A549 (cell line): ENCODE measurements at regions not wholly inside any gene's neighbourhood (a gene's known extent, or its start where the extent isn't known, plus 50 kb on each side); places are given as distances from the start of the nearest gene placed in this dataset.

Source experiments
- RAD21 ChIP-seq, 2 experiments: fragments of >200 bp in 1 of 2; sonication (Bioruptor Twin) in 1 of 2; formaldehyde crosslinking in 1 of 2; IDR thresholded peaks in 1 of 2; conservative IDR thresholded peaks in 1 of 2; 2 replicates in 1 of 2; 3 replicates in 1 of 2; pipeline ENCODE4 v1.6.1; 2012 to 2018; ENCODE audit warnings: inconsistent platforms in 1 of 2
- RCOR1 ChIP-seq: fragments of 150-350 bp; IDR thresholded peaks from 2 replicates; pipeline ENCODE4 v1.6.1; 2014; ENCODE audit warnings: antibody characterized with exemption, low read length, low read depth
- TF ChIP-seq, protein P1 (sequence below): fragments of >200 bp; sonication (Bioruptor Twin); formaldehyde crosslinking; IDR thresholded peaks from 3 replicates; pipeline ENCODE4 v1.5.1; 2016
- TF ChIP-seq, protein P2 (sequence below): fragments of 200-600 bp; sonication (generic); IDR thresholded peaks from 2 replicates; pipeline ENCODE4 v1.6.1; 2016; ENCODE audit warnings: antibody characterized with exemption, mild to moderate bottlenecking, moderate library complexity

DNA sequence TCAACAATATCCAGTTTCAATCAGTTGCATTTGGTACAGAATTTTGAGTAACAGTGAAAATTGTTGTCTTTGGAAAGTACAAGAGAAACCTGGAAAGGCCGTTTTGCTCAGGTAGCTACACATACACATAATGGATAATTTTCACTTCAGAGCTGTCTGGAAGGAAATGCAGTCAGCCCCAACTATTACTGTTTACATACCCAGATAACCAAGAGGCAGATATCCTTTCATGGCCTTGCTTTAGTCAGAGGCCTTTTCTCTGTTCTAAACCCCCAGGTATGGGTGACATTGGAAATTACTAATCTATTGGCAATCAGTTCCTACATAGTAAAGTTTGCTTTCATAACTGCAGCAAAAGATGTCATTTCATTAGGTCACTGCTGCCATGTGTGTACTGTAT lies 244.9 kb upstream of the EMCN start:
- TF ChIP-seq RCOR1, result no peak
- TF ChIP-seq, protein P1, sequence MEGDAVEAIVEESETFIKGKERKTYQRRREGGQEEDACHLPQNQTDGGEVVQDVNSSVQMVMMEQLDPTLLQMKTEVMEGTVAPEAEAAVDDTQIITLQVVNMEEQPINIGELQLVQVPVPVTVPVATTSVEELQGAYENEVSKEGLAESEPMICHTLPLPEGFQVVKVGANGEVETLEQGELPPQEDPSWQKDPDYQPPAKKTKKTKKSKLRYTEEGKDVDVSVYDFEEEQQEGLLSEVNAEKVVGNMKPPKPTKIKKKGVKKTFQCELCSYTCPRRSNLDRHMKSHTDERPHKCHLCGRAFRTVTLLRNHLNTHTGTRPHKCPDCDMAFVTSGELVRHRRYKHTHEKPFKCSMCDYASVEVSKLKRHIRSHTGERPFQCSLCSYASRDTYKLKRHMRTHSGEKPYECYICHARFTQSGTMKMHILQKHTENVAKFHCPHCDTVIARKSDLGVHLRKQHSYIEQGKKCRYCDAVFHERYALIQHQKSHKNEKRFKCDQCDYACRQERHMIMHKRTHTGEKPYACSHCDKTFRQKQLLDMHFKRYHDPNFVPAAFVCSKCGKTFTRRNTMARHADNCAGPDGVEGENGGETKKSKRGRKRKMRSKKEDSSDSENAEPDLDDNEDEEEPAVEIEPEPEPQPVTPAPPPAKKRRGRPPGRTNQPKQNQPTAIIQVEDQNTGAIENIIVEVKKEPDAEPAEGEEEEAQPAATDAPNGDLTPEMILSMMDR, result no peak
- TF ChIP-seq, protein P2, sequence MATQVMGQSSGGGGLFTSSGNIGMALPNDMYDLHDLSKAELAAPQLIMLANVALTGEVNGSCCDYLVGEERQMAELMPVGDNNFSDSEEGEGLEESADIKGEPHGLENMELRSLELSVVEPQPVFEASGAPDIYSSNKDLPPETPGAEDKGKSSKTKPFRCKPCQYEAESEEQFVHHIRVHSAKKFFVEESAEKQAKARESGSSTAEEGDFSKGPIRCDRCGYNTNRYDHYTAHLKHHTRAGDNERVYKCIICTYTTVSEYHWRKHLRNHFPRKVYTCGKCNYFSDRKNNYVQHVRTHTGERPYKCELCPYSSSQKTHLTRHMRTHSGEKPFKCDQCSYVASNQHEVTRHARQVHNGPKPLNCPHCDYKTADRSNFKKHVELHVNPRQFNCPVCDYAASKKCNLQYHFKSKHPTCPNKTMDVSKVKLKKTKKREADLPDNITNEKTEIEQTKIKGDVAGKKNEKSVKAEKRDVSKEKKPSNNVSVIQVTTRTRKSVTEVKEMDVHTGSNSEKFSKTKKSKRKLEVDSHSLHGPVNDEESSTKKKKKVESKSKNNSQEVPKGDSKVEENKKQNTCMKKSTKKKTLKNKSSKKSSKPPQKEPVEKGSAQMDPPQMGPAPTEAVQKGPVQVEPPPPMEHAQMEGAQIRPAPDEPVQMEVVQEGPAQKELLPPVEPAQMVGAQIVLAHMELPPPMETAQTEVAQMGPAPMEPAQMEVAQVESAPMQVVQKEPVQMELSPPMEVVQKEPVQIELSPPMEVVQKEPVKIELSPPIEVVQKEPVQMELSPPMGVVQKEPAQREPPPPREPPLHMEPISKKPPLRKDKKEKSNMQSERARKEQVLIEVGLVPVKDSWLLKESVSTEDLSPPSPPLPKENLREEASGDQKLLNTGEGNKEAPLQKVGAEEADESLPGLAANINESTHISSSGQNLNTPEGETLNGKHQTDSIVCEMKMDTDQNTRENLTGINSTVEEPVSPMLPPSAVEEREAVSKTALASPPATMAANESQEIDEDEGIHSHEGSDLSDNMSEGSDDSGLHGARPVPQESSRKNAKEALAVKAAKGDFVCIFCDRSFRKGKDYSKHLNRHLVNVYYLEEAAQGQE, result no peak
- TF ChIP-seq RAD21 (conservative IDR thresholded peaks at IDR 0.05 in 1 of 2, IDR thresholded peaks at IDR 0.05 in 1 of 2), result no peak
